ENCODE measurements at regions not wholly inside any gene's neighbourhood (a gene's known extent, or its start where the extent isn't known, plus 50 kb on each side); places are given as distances from the start of the nearest gene placed in this dataset.

GRCh38 chr14:101113835-101114725 lies 210.6 kb upstream of the RTL1 start:
- DNase-seq (ENCODE audit: low read depth), result no peak
- H3K4me3 ChIP-seq (ENCODE audit: control insufficient read depth, low read depth, low read length), result no peak overlapping the region

GRCh38 chr14:101114726-101115515 lies 211.4 kb upstream of the RTL1 start:
- TF ChIP-seq CTCF (conservative IDR thresholded peaks at IDR 0.05; ENCODE audit: control insufficient read depth, insufficient read depth, low read depth, low read length), result no peak
- H3K4me3 ChIP-seq (ENCODE audit: control insufficient read depth, low read depth, low read length), result no peak overlapping the region
- DNase-seq (ENCODE audit: low read depth), result no peak

More at GRCh38 chr14:101113835-101114725, 210.6 kb upstream of the RTL1 start:
- TF ChIP-seq CTCF (conservative IDR thresholded peaks at IDR 0.05; ENCODE audit: control insufficient read depth, insufficient read depth, low read depth, low read length), result no peak

- H3K4me3 ChIP-seq (ENCODE audit: control insufficient read depth, low read depth, low read length), result no peak overlapping the region
- TF ChIP-seq CTCF (conservative IDR thresholded peaks at IDR 0.05; ENCODE audit: control insufficient read depth, insufficient read depth, low read depth, low read length), result no peak
- DNase-seq (ENCODE audit: low read depth), result no peak
Measured at GRCh38 chr14:101115652-101116051, 212.1 kb upstream of the RTL1 start.

GRCh38 chr14:101116065-101116464 lies 212.5 kb upstream of the RTL1 start:
- no peak overlapping the region for H3K4me3 ChIP-seq (ENCODE audit: control insufficient read depth, low read depth, low read length)
- DNase-seq (ENCODE audit: low read depth), result no peak
- no peak for TF ChIP-seq CTCF (conservative IDR thresholded peaks at IDR 0.05; ENCODE audit: control insufficient read depth, insufficient read depth, low read depth, low read length)

- no peak for DNase-seq (ENCODE audit: low read depth)
- no peak overlapping the region for H3K4me3 ChIP-seq (ENCODE audit: control insufficient read depth, low read depth, low read length)
- no peak for TF ChIP-seq CTCF (conservative IDR thresholded peaks at IDR 0.05; ENCODE audit: control insufficient read depth, insufficient read depth, low read depth, low read length)
Measured at GRCh38 chr14:101116486-101117130, 213.1 kb upstream of the RTL1 start.

- DNase-seq (ENCODE audit: low read depth), result no peak
- no peak for TF ChIP-seq CTCF (conservative IDR thresholded peaks at IDR 0.05; ENCODE audit: control insufficient read depth, insufficient read depth, low read depth, low read length)
- no peak overlapping the region for H3K4me3 ChIP-seq (ENCODE audit: control insufficient read depth, low read depth, low read length)
Measured at GRCh38 chr14:101117543-101117942, 214.0 kb upstream of the RTL1 start.
